Motor neuron (in vitro differentiated cells): ENCODE measurements at regions not wholly inside any gene's neighbourhood (a gene's known extent, or its start where the extent isn't known, plus 50 kb on each side); places are given as distances from the start of the nearest gene placed in this dataset.
"Not testable (repeated sequence)": the region's sequence is repeated elsewhere in the genome, so short reads cannot be mapped to it uniquely, and the experiment has no call there.

Experiments used
- ATAC-seq, 8 experiments: fragments of 200-7000 bp; cut with Tn5 transposase; replicated peaks in 6 of 8; 2 replicates each; pipeline ENCODE4 v1.8.0; 2021; ENCODE audit warnings: mild to moderate bottlenecking in 8 of 8, moderate library complexity in 8 of 8
- H3K27ac ChIP-seq, 2 donors: fragments of 250-450 bp; sonication (Bioruptor Pico); 2 replicates each; pipeline ENCODE4 v1.9.0; 2021; ENCODE audit warnings: antibody characterized with exemption in 2 of 2, mild to moderate bottlenecking in 2 of 2, moderate library complexity in 1 of 2
- H3K4me1 ChIP-seq, 2 donors: fragments of 250-450 bp; sonication (Bioruptor Pico); replicated peaks in 1 of 2; 2 replicates each; pipeline ENCODE4 v1.6.1; 2021; ENCODE audit warnings: antibody characterized with exemption in 2 of 2, mild to moderate bottlenecking in 2 of 2, moderate library complexity in 1 of 2
- H3K4me3 ChIP-seq, 5 donors: fragments of 250-450 bp; sonication (Bioruptor Pico); 2 replicates each; pipeline ENCODE4 v1.9.0; 2021; ENCODE audit warnings: antibody characterized with exemption in 5 of 5, mild to moderate bottlenecking in 5 of 5, moderate library complexity in 4 of 5
- WGBS, 10 experiments: fragments of 450-650 bp; shearing (Covaris generic); methylation state at CpG; one replicate each; pipeline ENCODE4 v1.0.0; 2022; 5-methylcytosine and 5-hydroxymethylcytosine counted together
- in situ Hi-C, 9 experiments: fragments of 400-800 bp; cut with MboI; loops; one replicate each; pipeline ENCODE4 v1.15.0; 2021; ENCODE audit warnings: low sequenced_read_pairs in 9 of 9, low pct_unique_long_range_greater_than_20kb in 2 of 9; ENCODE audit not compliant: unreplicated experiment in 9 of 9

- in situ Hi-C loops, result loop anchor here in 1 of 9 experiments (25.0 kb wide), 1 partner anchor 492 kb away; no protein-coding TSS in a partner anchor
- ATAC-seq, H3K4me3 ChIP-seq, H3K27ac ChIP-seq: not testable (repeated sequence)
- peaks cover 26 to 47% of the 10 kb centered on the region in 2 donors for H3K4me1 ChIP-seq
- 84 to 100% (median 100%) methylated on average over 1 to 7 of the region's 54 CpGs; no CpG with 5 or more reads in 5 of the 10 experiments for WGBS, 10 experiments
These were observed 157.3 kb downstream of the LY86 start for GRCh38 chr6:6745637-6746332.

- WGBS, 10 experiments, result 75 to 93% (median 88%) methylated on average over 3 to 8 of the region's 15 CpGs; no CpG with 5 or more reads in 3 of the 10 experiments
- in situ Hi-C loops, result loop anchor here in 1 of 9 experiments (25.0 kb wide), 1 partner anchor 491 kb away; no protein-coding TSS in a partner anchor
- no peak overlapping the region for H3K27ac ChIP-seq
- H3K4me3 ChIP-seq, result no peak overlapping the region
- peaks cover 33 to 48% of the 10 kb centered on the region in 2 donors for H3K4me1 ChIP-seq
- ATAC-seq, result no peak
These were observed 157.9 kb downstream of the LY86 start for GRCh38 chr6:6746333-6746969.

DNA sequence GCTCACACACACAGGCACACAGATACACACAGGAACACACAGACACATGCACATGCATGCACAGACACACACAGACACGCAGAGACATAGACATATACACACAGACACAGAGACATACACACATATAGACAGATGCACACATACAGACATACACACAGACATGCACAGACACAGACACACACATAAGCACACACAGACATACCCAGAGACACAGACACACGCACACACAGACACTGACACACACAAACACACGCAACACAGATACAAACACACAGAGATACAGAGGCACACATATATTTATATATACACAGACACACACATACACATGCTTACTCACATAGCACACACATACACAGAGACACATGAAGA is 158.4 kb downstream of the LY86 start:
- H3K27ac ChIP-seq, result no peak overlapping the region
- peaks cover 36 to 50% of the 10 kb centered on the region in 2 donors for H3K4me1 ChIP-seq
- in situ Hi-C loops, result loop anchor here in 1 of 9 experiments (25.0 kb wide), 1 partner anchor 490 kb away; no protein-coding TSS in a partner anchor
- H3K4me3 ChIP-seq, result no peak overlapping the region
- ATAC-seq, result no peak
- 80 to 100% (median 100%) methylated on average over 1 to 3 of the region's 3 CpGs; no CpG with 5 or more reads in 3 of the 10 experiments for WGBS, 10 experiments

DNA sequence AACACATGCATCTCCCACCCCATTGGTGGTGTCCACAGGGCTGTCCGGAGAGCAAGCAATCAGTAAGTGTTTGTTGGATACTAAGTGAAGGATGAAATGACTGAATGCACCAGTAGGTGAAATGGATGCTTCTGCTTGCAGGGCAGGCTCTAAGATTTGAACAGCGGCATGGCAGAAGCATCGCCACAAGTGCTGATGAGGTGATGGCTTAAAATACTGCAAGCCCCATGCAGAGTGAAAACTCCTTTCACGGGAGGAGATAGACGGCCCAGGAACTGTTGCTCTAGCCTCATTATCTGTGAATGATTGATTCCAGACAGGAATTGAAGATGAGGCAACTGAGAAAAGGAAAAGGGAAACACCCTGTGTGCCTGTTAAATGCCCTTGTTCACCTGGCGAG is 158.9 kb downstream of the LY86 start:
- peaks cover 41 to 49% of the 10 kb centered on the region in 2 donors for H3K4me1 ChIP-seq
- no peak overlapping the region for H3K27ac ChIP-seq
- H3K4me3 ChIP-seq, result no peak overlapping the region
- in situ Hi-C loops, result loop anchor here in 1 of 9 experiments (25.0 kb wide), 1 partner anchor 490 kb away; no protein-coding TSS in a partner anchor
- no peak for ATAC-seq
- 20 to 100% (median 68%) methylated on average over 1 to 6 of the region's 6 CpGs; no CpG with 5 or more reads in 1 of the 10 experiments for WGBS, 10 experiments

GRCh38 chr6:6748001-6748400 is 159.5 kb downstream of the LY86 start:
- Histone ChIP-seq H3K27ac (no peak overlapping the region), H3K4me1 (peaks cover 41 to 43% of the 10 kb centered on the region in 2 donors), H3K4me3 (no peak overlapping the region)
- WGBS, 10 experiments, result 76 to 95% (median 91%) methylated on average over 2 to 6 of the region's 10 CpGs; no CpG with 5 or more reads in 2 of the 10 experiments
- in situ Hi-C loops, result loop anchor here in 1 of 9 experiments (25.0 kb wide), 1 partner anchor 489 kb away; no protein-coding TSS in a partner anchor
- ATAC-seq, result no peak

DNA sequence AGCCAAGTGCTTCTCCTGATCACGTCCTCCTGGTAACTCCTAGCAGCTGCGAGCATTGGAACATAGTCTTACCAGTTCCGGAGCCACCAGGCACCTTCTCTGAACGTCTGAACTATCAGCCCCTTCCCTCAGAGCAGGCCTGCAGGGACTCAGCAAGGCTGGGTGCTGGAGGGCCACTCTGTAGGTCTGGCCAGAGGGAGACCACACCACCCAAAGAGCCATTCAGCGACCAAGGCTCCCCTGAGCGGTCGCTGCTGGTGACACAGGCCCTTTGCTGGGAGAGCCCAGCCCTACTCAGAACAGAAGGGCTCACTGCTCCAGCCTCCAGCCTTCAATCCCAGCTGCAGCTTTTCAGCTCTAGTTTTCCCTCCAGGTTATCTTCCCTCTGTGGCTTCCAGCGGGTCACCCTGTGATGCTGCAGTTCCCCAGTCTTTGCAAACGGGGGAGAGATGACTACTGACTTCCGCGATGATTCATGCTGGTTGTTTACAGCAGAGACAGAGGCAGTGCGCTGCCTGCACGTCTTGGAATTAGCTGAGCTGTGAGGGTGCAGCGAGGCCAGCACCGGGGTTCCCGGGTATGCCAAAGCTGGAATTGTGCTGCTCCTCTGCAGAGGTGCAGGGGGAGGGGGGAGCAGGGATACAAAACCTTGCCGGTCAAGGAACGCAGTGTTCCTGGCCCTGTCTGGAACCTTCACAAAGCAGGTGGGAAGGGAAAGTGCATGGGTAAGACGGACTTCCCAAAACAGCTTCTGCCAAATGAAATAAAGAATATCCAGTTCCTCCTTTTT is 161.4 kb downstream of the LY86 start:
- WGBS, 10 experiments, result 0 to 88% (median 67%) methylated on average over 1 to 7 of the region's 19 CpGs; no CpG with 5 or more reads in 1 of the 10 experiments
- in situ Hi-C loops, result loop anchor here in 1 of 9 experiments (25.0 kb wide), 1 partner anchor 487 kb away; no protein-coding TSS in a partner anchor
- peak overlapping the region in 1 of 2 donors; percentile 75 for H3K27ac ChIP-seq

DNA sequence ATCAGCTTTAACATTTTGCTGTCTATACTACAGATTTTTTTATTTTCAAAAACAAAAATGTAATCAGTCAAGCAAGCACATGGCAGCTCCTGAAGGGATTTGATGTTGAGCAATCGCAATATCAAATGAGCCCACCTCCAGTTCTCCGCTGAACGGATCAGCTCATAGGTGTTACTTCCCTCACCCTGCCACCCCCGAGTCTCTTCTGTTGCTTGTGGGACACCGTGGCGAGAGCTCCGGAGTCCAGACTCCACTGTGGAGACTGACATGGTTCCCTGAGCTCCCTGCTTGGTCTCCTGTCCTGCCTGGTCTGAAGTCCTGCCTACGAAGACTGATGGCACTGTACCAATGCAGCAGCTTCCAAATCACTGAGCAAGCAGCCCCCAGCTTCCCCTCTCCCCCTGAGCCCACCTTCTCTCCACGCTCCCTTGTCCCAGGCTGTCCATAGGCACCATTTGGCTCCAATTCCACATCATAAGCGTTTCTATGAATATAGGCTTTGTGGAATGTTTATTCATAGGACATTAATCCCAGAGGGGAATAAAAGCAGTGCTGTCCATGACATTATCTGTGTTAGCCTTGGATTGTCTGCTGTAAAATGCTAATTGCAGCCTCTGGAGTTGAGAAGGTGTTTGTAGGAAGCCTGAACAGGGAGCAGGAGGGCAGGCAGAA is 162.2 kb downstream of the LY86 start:
- ATAC-seq, result peak in 6 of 8 experiments; percentile 1 to 68 (median 16)
- in situ Hi-C loops, result no loop called here
- Histone ChIP-seq H3K4me1 (peaks cover 39 to 41% of the 10 kb centered on the region in 2 donors), H3K4me3 (no peak overlapping the region), H3K27ac (peak overlapping the region in 1 of 2 donors; percentile 32)
- 70 to 80% (median 77%) methylated on average over 1 to 9 of the region's 10 CpGs; no CpG with 5 or more reads in 6 of the 10 experiments for WGBS, 10 experiments

More for the DNA sequence above, 161.4 kb downstream of the LY86 start:
- ATAC-seq, result peak; percentile 43 to 96 (median 90)
- H3K4me1 ChIP-seq, result peaks cover 39 to 41% of the 10 kb centered on the region in 2 donors
- no peak overlapping the region for H3K4me3 ChIP-seq

DNA sequence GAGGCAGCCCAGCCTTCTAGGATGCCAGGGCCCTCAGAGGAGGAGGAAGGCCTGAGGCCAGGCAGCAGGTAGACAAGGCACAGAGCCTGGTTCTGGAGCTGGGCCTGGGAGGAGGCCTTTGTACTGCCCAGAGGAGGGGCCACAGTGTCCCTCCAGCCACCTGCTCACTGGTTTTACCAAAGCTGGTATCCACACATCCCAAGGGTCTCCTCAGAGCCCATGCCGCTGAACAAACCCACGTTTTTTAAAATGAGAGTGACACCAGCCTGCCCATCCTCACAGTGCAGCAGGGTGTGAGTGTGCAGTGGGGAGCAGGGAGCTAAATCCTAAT is 162.7 kb downstream of the LY86 start:
- in situ Hi-C loops, result no loop called here
- H3K27ac ChIP-seq, result peak overlapping the region in 1 of 2 donors; percentile 32
- peak in 3 of 8 experiments; percentile 6 to 38 (median 11) for ATAC-seq
- no CpG with 5 or more reads among the region's 2 CpGs for WGBS, 10 experiments
- H3K4me3 ChIP-seq, result no peak overlapping the region
- peaks cover 39 to 41% of the 10 kb centered on the region in 2 donors for H3K4me1 ChIP-seq

DNA sequence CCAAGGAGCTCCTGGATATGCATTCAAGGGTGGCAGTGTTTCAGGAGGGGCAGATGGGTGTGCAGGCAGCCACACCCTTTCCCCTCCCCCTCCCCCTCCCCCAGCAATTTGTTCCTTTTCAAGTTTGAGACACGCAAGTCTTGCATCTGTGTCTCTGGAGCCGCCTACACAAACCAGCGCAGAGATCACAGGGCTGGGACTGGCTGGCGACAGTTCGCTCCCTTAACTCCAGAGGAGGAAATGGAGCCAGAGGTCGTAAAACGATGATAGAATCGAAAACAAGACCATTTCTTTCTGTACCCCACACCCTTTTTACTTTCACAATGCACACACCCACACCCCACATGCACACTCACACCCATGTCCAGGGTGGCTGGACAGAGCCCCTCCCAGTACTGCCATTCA is 163.1 kb downstream of the LY86 start:
- 0 to 80% (median 20%) methylated on average over 1 to 2 of the region's 8 CpGs; no CpG with 5 or more reads in 7 of the 10 experiments for WGBS, 10 experiments
- ATAC-seq, result peak in 3 of 8 experiments; percentile 46 to 75 (median 65)
- in situ Hi-C loops, result no loop called here
- Histone ChIP-seq H3K4me1 (peaks cover 39 to 41% of the 10 kb centered on the region in 2 donors), H3K27ac (no peak overlapping the region), H3K4me3 (no peak overlapping the region)

- in situ Hi-C loops, result no loop called here
- no peak overlapping the region for H3K27ac ChIP-seq
- peaks cover 38 to 39% of the 10 kb centered on the region in 2 donors for H3K4me1 ChIP-seq
- no peak overlapping the region for H3K4me3 ChIP-seq
- ATAC-seq, result peak in 3 of 8 experiments; percentile 30 to 51 (median 44)
- WGBS, 10 experiments, result 0 to 86% (median 60%) methylated on average over 1 to 2 of the region's 4 CpGs; no CpG with 5 or more reads in 7 of the 10 experiments
These were observed 163.6 kb downstream of the LY86 start for GRCh38 chr6:6752129-6752528.

DNA sequence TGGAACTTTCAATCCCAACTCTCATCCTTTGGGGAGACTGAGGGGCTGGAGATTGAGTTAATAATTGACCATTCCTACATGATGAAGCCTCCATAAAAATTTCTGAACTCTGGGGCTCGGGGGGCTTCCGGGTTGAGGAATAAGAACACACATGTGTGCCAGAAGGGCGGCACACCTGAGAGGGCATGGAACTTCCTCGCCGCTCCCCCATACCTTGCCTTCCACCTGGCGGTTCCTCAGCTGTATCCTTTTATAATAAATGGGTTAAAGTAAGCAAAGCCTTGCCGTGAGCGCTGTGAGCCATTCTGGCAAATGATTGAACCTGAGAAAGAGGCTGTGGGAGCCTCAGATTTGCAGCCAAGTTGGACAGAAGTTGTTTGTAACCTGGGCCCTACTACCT is 164.8 kb downstream of the LY86 start:
- Histone ChIP-seq H3K4me3 (no peak overlapping the region), H3K4me1 (peaks cover 35% of the 10 kb centered on the region in 2 donors), H3K27ac (no peak overlapping the region)
- in situ Hi-C loops, result no loop called here
- ATAC-seq, result no peak
- 80 to 100% (median 96%) methylated on average over 1 to 5 of the region's 8 CpGs; no CpG with 5 or more reads in 4 of the 10 experiments for WGBS, 10 experiments

DNA sequence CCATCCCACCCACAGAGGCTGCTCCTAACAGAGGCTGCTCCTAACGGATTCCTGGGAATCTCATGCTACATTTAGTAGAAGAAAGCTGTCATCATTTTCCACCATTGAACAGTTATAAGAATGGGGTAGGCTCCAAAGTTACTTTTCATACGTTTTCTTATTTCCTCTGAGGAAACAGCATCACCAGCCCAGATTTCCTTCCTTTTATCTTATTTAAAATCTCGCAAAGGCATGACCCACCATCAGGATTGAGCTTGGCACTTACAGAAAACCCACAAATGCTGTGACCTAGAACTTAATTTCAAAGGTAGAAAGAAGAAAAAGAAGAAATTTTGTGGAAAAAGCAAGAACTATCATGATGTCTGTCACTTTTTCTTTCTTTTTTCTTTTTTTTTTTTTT is 168.0 kb downstream of the LY86 start:
- in situ Hi-C loops, result no loop called here

More for the DNA sequence above, 168.0 kb downstream of the LY86 start:
- Histone ChIP-seq H3K27ac (no peak overlapping the region), H3K4me3 (no peak overlapping the region), H3K4me1 (peaks cover 17 to 24% of the 10 kb centered on the region in 2 donors)
- ATAC-seq, result no peak
- WGBS, 10 experiments, result 50 to 100% (median 83%) methylated on average over 1 to 3 of the region's 3 CpGs
